HG03565 (cell line): ENCODE measurements at regions not wholly inside any gene's neighbourhood (a gene's known extent, or its start where the extent isn't known, plus 50 kb on each side); places are given as distances from the start of the nearest gene placed in this dataset.

Experiments
- ATAC-seq: cut with Tn5 transposase; IDR thresholded peaks from one replicate; pipeline ENCODE4 v1.9.1; 2021; ENCODE audit warnings: mild to moderate bottlenecking, moderate library complexity; ENCODE audit not compliant: unreplicated experiment

DNA sequence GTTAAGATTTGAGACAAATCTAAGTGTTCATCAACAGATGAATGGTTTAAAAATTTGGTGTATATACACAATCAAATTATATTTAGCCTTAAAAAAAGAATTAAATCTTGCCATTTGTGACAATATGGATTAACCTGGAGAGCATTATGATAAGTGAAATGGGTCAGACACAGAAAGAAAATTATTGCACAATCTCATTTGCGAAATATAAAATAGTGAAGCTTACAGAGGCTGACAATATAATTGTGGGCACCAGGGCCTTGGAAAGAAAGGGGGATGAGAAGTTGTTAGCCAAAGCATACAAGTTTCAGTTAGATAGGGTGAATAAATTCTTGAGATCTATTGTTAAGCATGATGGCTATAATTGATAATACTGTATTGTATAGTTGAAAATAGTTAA lies 883.0 kb downstream of the TECRL start:
- no peak for ATAC-seq

DNA sequence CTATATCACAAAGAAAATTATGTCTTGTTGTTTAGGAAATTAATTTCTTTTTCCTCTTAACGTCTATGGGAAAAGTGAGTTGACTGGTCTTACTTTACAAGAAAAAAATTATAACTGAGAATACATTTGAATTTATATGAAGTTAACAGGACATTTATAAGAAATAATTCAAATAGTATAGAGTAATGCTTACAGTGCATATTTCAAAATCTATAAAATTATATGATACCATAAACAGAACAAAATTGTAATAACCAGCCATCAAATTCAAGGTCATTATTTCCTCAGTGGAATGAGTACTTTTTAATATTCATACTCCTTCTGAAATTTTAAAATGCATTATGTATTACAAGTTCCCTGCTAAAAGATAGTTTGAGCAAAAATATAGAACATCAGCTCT lies 884.5 kb downstream of the TECRL start:
- no peak for ATAC-seq

DNA sequence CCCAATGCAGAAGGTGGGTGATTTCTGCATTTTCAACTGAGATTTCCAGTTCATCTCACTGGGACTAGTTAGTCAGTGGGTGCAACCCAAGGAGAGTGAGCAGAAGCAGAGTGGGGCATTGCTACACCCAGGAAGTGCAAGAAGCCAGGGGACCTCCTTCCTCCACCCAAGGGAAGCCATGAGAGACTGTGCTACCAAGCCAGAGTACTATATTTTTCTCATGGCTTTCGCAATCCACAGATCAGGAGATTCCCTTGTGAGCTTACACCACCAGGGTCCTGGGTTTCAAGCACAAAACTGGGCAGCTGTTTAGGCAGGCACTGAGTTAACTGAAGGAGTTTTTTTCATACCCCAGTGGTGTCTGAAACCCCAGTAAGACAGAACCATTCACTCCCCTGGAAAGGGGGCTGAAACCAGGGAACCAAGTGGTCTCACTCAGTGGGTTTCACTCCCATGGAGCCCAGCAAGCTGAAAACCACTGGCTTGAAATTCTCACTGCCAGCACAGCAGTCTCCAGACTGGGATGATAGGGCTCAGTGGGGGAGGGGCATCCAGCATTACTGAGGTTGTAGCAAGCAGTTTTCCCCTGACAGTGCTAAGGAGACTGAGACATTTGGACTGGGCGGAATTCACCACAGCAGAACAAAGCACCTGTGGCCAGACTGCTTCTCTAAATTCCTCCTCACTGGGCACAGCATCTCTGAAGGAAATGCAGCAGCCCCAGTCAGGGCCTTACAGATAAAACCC lies 903.4 kb downstream of the TECRL start:
- no peak for ATAC-seq

DNA sequence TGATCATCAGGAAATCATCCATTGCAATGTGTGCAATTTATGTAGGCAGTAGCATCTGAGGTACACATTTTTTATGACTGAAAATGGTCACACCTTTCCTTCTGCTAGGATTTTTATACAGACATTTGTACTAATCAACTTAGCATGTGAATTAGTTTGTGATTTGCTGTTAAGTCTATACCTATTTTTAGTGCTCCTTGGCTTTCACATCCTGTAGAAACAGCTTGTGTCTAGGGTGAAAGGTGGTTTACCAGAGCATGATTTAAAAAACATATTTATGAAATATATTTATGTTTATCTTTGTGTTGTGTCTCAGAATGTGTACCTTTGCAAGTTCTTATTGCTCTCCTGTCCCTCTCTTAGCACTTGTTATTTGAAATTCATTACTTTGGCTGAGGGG lies 916.0 kb downstream of the TECRL start:
- ATAC-seq: no peak

DNA sequence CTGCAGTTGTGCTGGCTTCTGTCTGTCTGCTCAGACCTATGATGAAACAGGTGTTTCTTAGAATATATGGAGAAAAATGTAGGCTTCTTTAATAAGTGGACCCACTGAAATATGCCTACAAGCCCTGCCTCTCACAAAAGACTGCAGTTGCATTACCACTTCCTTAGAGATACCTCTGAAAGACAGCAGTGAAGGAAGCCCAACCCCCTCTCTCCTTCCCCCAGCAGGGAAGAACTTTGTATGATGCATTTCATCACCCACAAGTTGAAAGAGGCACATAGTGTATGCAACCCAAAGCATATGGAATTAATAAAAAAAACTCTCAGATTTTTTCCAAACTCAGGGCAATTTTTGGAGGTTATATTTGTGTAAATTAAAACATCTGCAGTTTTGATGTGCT lies 916.7 kb downstream of the TECRL start:
- ATAC-seq: no peak

DNA sequence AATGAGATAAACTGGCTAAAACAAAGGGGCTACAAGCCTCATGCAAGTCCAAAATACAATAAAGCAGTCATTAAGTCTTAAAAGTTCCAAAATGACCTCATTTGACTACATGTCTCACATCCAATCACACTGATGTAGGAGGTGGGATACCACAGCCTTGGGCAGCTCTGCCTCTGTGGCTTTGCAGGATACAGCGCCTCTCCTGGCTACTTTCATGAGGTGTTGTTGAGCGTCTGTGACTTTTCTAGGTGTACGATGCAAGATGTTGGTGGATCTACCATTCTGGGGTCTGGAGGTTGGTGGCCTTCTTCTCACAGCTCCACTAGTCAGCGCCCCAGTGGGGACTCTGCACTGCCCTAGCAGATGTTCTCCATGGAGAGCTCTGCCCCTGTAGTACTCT lies 944.9 kb downstream of the TECRL start:
- no peak for ATAC-seq

DNA sequence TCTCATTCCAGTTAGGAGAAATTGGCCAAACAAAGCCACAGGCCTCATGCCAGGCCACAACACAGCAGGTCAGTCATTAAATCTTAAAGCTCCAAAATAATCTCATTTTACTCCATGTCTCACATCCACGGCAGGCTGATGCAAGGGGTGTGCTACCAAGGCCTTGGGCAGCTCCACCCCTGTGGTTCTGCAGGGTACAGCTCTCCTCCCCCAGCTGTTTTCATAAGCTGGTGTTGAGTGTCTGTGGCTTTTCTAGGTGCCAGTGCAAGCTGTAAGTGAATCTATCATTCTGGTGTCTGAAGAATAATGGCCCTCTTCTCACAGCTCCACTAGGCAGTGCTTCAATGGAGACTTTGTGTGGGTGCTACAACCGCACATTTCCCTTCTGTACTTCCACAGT lies 949.2 kb downstream of the TECRL start:
- ATAC-seq: no peak

DNA sequence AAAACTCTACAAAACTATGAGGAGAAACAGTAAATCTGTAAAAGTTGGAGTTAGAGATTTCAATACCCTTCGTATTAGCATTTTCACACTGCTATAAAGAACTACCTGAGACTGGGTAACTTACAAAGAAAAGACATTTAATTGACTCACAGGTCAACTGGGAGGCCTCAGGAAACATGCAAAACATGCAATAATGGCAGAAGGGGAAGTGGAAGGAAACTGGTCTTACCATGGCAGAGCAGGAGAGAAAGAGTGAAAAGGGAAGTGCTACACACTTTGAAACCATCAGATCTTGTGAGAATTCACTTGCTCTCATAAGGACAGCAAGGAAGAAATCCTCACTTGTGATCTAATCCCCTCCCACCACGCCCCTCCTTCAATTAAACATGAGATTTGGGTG lies 949.9 kb downstream of the TECRL start:
- no peak for ATAC-seq

DNA sequence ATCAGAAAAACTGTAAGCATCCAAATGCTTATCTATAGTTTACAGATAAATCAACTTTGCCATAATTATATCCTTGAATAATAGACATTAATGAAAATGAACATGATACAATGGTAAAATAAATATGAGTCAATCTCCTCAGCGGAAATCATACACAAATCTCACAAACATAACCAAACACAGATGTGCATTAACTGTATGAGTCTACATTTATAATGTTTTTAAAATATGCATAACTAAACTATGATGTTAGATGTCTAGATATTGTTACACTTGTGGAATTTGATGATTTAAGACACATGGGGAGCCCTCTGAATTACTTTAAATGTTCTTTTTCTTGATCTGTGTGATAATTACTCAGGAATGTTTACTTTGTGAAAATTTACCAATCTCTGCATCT lies 951.2 kb downstream of the TECRL start:
- ATAC-seq: no peak

DNA sequence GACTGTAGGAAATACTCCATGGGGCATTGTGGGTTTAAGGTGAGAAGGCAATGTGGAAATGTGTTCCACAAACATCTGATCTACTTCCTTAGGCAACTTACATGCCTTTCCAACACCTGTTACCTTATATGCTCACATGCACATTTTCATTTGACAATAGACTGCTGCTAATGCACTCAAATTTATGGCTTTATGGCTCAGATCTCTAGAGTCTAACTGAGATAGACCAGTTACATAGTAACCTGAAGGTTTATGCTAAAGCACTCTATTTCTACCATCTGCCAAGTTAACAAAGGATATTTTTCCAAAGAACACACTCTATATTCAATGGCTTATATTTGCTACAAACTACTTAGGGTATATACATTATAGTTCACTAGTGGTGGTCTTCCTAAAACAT lies 969.0 kb downstream of the TECRL start:
- no peak for ATAC-seq

DNA sequence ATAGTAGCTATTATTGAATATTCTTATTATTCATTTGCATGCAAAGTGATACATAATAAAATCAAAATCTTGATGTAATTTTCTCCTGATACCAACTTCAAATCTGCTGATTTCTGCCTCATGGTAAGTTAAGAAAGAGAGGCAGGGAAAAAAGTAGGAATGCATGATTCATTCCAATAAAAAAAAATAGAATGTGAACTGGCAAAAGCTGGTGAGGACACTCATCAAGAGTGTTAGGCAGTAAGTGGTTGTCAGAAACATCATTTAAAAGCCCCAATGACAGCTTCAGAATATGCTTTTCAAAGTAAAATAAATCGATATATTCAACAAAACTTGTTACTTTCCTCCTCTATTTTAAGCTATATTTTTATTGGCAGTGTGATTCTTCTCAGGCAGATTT lies 979.1 kb downstream of the TECRL start:
- ATAC-seq: no peak

DNA sequence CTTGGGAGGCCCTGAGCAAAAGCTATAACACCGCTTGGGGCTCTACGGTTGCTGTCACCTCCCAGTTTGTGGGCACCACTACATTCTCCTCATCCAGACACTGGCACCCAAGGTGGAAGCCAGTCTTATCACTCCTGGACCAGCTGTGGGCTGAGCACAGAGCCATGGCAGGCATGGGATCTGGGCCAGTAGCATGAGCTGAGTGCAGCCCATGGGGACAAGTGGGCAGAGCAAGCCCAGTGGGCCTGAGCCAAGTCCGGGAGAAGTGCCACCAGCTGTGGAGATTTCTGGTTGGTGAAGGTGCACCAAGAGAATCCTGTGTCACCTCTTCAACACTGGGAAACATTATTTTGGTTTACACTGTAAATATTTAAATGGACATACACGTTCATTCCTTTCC lies 1013.0 kb downstream of the TECRL start:
- ATAC-seq: no peak

DNA sequence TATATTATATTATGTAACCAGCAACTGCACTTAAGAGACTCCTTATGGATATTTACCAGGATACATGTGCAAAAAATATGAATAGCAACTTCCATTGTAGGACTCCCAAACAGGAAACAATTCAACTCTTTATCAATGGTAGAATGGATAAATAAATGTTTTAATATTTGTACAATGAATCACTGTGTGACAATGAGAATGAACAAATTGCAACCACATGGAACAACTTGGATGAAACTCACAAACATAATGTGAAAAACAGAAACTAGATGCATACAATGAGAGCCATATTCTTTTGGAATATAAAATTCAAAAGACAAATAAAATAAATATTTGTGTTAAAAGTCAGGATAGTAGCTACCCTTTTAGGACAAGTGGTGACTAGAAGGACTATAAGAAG lies 1015.7 kb downstream of the TECRL start:
- ATAC-seq: no peak

DNA sequence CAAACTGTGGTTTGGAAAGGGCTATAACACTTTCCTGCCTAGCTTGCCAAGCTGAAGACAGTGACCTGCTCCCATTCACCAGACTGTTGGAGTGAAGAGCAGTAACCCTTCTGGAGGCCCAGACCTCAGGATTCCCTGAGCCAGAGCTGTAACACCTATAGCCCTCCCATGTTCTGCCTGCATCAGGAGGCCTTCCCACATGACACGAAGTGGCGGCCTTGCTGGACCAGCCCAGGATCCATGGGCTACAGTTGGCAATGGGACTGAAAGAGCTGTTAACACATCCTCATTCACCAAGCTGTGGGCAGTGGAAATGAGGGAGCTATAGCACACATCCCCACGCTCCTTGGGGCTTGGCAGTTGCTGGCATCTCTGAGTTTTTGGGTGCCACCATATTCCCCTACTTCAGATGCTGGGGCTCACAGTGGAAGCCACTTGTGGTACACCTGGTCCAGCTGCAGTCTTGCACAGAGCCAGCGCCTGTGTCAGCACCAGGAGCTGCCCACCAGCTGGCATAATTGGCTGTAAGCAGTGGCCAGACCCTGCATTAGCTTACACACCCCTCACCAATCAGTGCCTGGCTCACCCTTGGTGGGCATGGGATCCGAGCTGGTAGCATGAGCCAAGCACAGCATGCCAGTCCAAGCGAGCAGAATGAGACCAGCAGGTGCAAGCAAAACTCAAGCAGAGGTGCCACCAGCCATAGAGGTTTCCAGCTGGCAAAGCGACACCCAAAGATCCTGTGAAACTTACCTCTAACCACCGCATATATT lies 1029.3 kb downstream of the TECRL start:
- ATAC-seq: no peak

DNA sequence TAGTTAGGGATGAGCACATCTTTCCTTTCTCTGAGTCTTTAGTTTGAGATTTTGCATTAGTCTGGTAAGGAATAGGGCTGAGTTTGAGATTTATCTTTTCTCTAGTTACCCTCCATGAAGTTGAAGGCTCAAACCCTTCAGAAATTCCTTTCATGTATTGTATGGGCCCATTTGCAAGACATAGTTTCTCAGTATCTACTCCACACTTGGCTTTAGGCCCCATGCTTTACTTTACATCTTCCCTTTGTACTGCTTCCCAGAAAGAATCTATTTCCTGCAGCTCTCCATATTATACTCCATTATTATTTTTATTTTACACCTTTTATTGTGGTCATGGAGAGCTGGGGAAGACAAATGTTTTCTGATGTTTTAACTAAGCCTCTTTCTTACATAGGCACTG lies 1038.2 kb downstream of the TECRL start:
- no peak for ATAC-seq

DNA sequence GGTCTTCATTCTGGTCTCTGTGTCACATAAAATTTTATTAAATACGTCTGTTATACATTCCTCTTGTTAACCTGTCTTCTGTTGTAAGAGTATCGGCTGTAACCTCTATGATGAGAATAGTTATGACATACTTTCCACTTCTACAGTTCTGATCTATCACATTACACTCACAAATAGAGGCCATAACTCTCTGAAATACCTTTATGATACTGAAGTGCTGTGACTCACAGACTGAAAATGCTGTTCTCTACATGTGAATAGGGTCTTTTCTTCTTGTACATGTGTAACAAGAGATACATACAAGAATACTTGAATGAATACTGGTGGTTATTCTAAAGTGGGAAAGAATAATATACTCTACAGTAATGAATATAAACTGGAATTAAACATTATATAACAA lies 1047.6 kb downstream of the TECRL start:
- ATAC-seq: no peak

DNA sequence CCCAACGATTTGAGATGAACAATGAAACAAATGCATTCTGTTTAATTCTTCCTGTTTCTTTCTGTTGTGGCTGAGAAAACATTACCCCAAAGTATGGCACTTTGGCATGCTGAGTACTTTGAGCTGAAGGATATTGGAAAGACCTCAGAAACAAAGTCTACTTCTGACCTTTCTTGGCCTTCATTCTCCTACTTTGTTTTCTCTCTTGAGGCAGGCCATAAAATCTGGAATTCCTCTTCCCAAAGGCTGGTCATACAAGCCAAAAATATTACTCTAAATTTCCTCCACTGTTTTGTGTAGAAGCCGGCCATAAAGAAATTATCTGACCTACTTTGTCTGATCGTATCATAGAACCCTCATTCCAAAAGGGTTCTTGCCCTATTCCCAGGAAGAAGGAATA lies 1048.2 kb downstream of the TECRL start:
- ATAC-seq: no peak

DNA sequence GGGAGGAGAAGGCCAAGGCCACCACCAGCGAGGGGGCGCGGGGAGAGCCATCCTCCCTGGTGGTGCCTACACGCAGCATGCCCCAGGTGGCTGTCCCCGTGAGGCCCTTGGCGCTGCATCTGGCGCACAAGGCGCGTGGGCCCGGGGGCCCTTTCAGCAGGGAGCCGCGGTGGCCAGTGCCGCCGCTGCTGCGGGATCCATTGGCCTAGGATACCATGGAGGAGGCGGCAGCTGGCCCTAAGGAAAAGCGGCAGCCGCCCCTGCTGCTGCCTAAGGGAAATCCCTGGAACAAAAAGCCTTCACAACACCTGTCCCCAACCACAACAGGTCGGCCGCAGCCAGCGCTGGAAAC lies 1059.6 kb downstream of the TECRL start:
- no peak for ATAC-seq

DNA sequence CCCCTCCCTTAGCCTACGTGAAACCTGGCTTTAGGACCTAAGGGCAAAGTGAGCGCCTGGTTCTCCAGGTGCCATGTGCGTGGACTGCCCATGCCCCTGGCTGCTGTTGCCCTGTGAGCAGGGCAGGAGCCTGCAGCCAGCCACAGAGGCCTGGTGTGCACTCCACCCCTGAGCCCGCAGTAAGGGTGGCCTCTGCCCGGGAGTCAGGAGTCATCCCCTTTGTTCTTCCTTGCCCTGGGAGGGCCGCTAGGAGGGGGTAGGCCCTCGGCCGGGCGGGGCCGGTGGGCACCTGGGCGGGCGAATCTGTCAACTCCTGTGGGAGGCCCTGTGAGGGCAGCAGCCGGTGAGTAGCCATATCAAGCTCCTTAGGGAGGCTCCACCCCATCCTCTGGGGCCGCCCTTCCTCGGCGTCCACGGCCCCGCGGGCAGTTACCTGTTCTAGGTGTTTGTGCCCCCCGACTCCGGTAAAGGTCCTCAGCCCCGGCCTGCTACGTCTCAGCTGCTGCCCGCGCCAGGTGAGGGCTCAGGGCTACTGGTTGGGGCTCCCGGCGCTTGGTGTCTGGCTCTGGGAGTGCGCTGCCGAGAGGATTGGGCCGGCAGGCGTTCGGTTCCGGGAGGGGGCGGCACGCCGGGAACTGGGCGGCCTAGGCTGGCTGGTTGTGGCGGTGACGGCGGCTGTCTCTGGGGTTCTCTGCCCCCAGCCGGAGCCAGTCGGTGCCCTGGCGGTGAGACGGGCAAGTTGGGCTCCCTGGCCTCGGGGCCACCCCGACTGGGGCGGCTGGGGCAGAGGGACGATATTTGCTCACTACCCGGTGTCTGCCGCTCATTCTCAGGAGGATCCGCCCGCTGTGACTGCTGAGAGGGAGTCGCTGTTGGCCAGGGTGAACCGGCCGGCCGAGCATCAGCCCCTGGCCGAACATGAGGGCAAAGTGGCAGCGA lies 1060.2 kb downstream of the TECRL start:
- no peak for ATAC-seq

DNA sequence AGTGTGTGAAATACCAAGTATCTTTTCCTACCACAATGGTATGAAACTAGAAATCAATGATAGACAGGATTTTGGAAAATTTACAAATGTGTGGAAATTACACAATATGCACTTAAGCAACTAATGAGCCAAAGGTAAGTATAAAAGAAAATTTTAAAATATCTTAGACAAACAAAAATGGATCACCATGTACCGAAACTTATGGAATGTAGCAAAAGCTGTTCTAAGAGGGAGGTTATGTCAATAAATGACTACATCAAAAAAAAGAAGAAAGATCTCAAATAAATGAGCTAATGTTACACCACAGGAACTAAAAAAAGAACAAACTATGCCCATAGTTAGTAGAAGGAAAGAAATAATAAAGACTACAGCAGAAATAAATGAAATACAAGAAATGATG lies 1084.1 kb downstream of the TECRL start:
- no peak for ATAC-seq

DNA sequence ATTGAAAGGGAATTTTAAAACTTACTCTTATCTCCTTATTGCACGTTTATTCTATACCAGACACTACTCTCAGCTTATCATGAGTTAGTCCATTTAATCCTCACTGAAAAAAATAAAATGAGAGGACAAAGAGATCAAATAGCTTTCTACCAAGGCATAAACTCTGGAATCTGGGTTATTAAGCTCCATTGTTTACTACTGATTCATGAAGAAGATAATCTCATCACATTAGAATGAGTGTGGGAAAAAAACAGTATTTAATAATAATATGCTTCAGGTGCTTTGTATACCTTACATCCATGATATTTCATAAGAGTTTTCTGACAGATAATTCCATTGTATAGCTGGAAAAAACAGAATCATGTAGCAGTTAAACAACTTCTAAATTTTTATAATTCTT lies 1092.6 kb downstream of the TECRL start:
- no peak for ATAC-seq

DNA sequence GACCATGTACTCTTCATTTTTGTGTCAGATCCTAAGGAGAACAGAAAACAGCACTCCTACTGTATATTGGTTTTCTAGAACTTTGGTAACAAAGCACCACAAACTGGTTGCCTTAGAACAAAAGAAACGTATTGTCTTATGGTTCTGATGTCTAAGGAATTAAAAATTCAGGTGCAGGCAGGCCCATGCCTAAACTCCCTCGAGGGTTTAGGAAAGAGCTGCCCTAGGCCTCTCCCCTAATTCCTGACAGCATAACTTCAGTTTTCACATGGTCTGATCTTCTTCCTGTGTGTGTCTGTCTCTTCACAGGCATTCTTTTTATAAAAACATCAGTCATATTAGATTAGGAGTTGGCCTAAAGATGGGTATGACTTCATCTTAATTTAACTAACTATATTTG lies 1093.6 kb downstream of the TECRL start:
- ATAC-seq: no peak
